ENCODE measurements at regions not wholly inside any gene's neighbourhood (a gene's known extent, or its start where the extent isn't known, plus 50 kb on each side); places are given as distances from the start of the nearest gene placed in this dataset.

DNA sequence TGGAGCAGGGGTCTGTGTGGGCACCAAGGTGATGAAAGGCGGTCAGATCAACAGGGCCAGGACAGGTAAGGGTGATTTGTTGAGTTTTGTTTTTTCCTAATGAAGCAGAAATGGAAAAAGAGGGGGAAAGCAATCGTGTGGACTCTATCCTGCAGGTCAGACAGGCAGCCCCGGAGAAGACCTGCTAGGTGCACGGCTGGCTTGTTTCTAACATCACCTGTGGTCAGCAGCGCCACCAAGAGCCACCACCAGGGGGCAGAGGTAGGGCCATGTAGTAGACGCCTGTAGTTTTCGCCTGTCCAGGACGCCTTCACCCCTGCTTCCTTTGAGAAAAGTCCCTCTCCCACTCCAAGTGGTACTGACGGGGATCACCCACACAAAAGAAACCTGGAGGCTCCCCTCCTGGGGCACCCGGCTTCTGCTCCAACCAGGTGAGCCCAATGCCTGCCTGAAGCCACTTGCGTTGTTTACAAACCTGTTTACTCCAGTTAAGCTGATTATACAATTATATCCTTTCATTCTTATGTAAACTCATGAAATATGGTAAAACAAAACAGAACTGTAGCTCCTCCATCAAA is 54.2 kb upstream of the SEC14L1 start:
- TF ChIP-seq, protein P1, sequence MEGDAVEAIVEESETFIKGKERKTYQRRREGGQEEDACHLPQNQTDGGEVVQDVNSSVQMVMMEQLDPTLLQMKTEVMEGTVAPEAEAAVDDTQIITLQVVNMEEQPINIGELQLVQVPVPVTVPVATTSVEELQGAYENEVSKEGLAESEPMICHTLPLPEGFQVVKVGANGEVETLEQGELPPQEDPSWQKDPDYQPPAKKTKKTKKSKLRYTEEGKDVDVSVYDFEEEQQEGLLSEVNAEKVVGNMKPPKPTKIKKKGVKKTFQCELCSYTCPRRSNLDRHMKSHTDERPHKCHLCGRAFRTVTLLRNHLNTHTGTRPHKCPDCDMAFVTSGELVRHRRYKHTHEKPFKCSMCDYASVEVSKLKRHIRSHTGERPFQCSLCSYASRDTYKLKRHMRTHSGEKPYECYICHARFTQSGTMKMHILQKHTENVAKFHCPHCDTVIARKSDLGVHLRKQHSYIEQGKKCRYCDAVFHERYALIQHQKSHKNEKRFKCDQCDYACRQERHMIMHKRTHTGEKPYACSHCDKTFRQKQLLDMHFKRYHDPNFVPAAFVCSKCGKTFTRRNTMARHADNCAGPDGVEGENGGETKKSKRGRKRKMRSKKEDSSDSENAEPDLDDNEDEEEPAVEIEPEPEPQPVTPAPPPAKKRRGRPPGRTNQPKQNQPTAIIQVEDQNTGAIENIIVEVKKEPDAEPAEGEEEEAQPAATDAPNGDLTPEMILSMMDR (IDR thresholded peaks at IDR 0.05; ENCODE audit: poor library complexity, severe bottlenecking), result peak; percentile 77
- no peak for TF ChIP-seq EP300 (conservative IDR thresholded peaks at IDR 0.05; ENCODE audit: poor library complexity, severe bottlenecking)
- TF ChIP-seq EZH2 (IDR thresholded peaks at IDR 0.05; ENCODE audit: borderline replicate concordance, insufficient read depth, low read length, poor library complexity, severe bottlenecking), result no peak
- no peak for TF ChIP-seq POLR2AphosphoS5 (IDR thresholded peaks at IDR 0.05)
